Erythroblast (primary cell): ENCODE measurements at regions not wholly inside any gene's neighbourhood (a gene's known extent, or its start where the extent isn't known, plus 50 kb on each side); places are given as distances from the start of the nearest gene placed in this dataset.

Experiments used
- GATA1 ChIP-seq: IDR thresholded peaks from 2 replicates; pipeline ENCODE4 v1.6.1; 2011; ENCODE audit warnings: low read depth, mild to moderate bottlenecking, control low read depth, low read length, moderate library complexity
- POLR2A ChIP-seq: IDR thresholded peaks from 2 replicates; pipeline ENCODE4 v1.6.1; 2011; ENCODE audit warnings: mild to moderate bottlenecking, low read length

DNA sequence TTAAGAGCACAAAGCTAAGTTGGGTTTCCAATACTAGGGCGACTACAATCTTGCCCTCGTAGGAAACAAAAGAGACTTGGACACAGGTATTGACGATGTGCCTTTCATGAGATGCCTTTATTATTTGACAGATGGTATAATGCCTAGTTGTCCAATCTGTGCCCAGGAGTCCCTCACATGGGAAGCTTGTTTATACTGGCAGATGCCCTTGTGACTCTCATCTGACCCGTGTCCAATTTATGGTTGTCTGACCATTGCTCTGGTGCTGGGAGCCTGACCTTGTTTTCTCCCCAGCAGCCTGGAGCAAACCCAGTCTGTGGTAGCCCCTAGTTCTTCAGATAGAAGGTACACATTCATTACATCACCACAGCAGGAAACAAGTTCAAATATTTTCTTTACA lies 511.7 kb downstream of the AGTPBP1 start:
- TF ChIP-seq POLR2A (no peak), GATA1 (no peak)
